ENCODE measurements at regions not wholly inside any gene's neighbourhood (a gene's known extent, or its start where the extent isn't known, plus 50 kb on each side); places are given as distances from the start of the nearest gene placed in this dataset.

DNA sequence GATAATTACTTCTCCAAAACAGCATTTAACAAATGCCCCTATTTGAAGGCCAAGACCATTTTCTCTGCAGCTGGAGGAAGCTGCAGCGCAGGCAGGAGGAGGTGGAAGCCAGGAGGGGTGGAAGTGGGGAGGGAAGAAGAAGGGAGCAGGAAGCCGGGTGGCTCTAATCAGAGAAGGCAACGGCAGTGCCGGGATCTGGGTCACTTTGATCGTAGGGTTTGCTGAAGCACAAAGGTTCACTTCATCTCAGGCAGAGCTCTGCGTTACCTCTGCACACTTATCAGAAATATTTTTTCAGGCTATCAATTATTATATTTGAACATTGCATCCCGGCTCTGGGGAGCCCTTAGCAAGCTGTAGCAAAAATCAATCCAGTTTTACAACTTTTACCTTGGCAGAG, 315.8 kb upstream of the POU3F3 start:
- ATAC-seq (no peak), DNase-seq (no peak)

- DNase-seq, result no peak
- no peak for ATAC-seq
These were observed 314.3 kb upstream of the POU3F3 start for GRCh38 chr2:104539649-104540048.

- DNase-seq (no peak), ATAC-seq (no peak)
These were observed 308.9 kb upstream of the POU3F3 start for GRCh38 chr2:104545055-104545454.

- no peak for DNase-seq
These were observed 307.4 kb upstream of the POU3F3 start for GRCh38 chr2:104546537-104546936.

DNA sequence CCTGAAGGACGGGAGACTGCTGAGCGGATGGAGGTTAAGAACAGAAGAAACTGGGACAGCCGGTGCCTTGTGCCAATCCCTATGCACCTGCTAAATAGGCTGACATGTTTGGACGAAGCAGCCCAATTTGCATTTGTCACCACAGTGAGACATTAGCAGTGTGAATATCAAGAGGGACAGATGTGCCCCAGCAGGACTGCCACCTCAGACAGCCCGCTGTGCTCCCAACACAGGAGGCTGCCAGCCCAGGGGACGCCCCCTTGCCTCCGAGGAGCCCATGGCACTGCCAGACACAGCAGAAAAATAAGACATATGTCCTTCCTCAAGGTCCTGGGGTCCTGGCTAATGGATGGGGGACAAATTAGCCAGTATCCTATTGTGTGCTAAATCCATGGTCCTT, 306.7 kb upstream of the POU3F3 start:
- ATAC-seq (no peak), DNase-seq (no peak)

More at GRCh38 chr2:104546537-104546936, 307.4 kb upstream of the POU3F3 start:
- ATAC-seq, result no peak

DNA sequence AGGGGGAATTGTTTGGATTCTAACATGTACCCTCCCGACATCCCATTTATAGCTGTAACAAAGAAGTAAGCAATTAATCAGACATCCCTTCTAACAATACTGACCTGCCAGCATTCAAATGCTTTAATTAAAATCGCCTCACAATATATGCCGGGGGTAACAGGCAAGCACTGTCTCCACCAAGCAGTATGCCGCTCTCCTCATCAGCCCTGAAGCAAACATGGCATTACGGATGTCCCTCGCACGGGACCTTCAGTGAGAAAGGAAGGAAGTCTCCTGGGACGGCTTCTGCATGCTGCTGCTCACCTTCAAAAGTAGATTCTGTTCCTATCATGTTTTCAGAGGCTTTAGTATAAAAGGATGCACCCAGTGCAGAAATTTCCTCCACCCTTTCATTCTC, 292.7 kb upstream of the POU3F3 start:
- ATAC-seq (no peak), DNase-seq (no peak)

- no peak for ATAC-seq
- DNase-seq, result no peak
These were observed 291.4 kb upstream of the POU3F3 start for GRCh38 chr2:104562537-104562936.

DNA sequence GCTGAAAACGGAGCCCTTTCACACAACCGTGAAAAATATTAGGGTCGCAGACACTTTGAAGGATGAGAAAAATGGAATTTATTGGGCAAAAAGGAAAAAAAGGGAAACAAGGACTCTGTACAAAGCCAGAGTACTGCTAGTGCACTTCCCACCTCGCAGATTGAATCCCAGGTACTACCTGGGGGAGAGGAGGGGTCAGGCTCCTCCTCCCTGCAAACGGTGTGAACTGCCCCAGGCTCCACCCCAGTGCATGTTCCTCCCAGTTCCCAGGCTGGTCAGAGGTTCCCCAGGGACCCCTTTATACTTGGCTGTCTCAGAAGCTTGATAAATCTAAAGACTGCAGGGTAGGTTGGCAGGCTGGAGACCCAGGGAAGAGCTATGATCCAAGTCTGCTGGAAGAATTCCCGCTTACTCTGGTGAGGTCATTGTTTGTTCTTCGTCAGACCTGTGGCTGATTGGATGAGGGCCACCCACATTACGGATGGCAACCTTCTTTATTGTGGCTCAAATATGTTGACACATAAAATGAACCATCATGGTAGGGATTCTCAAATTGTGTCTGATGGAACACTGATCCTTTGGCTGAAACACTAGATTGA, 290.4 kb upstream of the POU3F3 start:
- ATAC-seq (no peak), DNase-seq (no peak)

DNA sequence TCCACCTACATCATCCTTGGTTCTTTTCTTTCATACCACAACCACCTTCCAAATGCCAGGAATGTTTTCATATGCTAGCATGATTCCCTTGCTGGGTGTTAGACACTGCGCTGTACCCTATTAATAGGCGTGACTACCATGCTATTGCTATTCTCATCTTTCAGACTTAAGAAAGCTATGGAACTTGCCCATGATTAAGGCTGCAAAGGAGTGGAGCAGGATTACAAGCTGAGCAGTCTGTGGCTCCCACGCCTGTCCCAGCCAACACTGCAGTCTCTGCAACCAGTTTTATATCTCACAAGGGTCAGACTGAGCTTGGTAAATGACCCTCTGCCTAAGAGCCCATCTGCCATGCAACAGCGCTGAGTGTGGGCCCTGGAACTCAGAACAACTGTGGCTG, 285.7 kb upstream of the POU3F3 start:
- DNase-seq, result no peak
- ATAC-seq, result no peak

- no peak for DNase-seq
- ATAC-seq, result no peak
These were observed 283.7 kb upstream of the POU3F3 start for GRCh38 chr2:104570259-104570658.

DNA sequence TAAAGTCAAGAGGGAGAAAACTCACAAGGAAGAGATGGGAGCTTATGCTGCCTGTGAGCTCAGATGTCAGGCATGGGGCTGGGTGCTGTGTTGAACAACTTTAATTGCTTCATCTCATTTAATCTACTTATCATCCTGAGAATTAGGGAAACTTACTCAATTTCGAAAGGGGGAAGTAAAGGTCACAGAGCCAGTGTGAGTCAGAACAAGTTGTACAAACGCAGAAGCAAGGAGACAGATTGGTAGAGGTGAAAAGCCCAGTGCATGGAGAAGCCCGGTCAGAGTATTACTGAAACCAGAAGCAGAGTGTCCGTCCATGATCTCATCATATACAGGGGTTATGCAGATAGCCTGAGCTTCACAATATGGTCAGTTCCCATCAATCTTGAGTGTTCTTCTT, 281.1 kb upstream of the POU3F3 start:
- no peak for DNase-seq
- ATAC-seq, result no peak

DNA sequence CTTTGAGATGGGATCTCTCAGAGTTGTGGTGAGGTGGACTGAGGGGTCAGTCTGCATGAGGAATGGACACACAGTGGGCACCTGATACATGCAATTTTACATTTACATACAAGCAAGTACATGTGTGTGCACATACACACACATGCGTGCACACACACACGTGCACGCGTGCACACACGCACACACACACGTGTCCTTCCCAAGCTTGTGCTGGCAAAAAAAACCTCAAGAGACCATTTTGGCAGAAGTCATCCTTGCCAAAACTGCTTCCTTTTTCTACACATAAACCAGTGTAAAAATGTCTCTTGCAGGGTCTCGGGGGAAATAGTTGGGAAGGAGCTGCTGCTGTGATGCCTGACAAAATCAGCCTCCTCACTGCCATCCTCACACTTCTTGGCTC, 279.5 kb upstream of the POU3F3 start:
- ATAC-seq, result no peak
- no peak for DNase-seq

GRCh38 chr2:104577143-104577542, 276.8 kb upstream of the POU3F3 start:
- ATAC-seq (no peak), DNase-seq (no peak)

- no peak for ATAC-seq
- DNase-seq, result no peak
These were observed 271.4 kb upstream of the POU3F3 start for GRCh38 chr2:104582471-104582870.

- no peak for ATAC-seq
These were observed 270.1 kb upstream of the POU3F3 start for GRCh38 chr2:104583811-104584210.

DNA sequence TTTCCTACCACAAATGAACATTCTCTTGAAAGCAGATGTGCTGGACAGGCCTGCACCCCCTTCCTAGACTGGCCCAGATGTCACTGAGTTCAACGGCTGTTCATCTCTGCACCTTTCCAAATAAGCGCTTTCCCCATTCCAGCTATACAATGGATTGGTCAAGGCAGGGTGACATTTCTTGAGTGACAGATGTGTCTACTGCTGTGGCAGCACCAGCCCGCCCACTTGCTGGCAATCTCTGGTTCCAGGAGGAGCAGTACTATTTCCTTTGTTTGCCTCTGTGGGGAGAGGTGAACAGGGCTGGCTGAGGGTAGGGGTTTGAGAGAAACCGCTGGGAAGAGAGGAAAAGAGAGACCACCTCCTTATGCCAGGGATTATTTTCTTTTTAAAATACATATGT, 269.5 kb upstream of the POU3F3 start:
- no peak for ATAC-seq
- DNase-seq, result no peak

More at GRCh38 chr2:104583811-104584210, 270.1 kb upstream of the POU3F3 start:
- no peak for DNase-seq

- no peak for DNase-seq
- ATAC-seq, result no peak
These were observed 258.3 kb upstream of the POU3F3 start for GRCh38 chr2:104595576-104595975.

GRCh38 chr2:104597942-104598341, 256.0 kb upstream of the POU3F3 start:
- DNase-seq (no peak), ATAC-seq (no peak)

DNA sequence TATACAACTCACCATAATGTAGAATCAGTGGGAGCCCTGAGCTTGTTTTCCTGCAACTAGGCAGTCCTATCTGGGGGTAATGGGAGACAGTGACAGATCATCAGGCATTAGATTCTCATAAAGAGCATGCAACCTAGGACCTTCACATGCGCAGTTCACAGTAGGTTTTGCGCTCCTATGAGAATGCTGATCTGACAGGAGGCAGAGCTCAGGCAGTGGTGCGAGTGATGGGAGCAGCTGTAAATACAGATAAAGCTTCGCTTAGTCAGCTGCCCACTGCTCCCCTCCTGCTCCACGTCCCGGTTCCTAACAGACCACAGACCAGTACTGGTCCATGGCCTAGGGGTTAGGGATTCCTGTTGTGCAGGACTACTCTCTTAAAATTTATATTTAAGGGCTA, 255.3 kb upstream of the POU3F3 start:
- ATAC-seq (no peak), DNase-seq (no peak)

- no peak for DNase-seq
- ATAC-seq, result no peak
These were observed 254.0 kb upstream of the POU3F3 start for GRCh38 chr2:104599787-104600510.

GRCh38 chr2:104606056-104606455, 247.9 kb upstream of the POU3F3 start:
- DNase-seq (no peak), ATAC-seq (no peak)

DNA sequence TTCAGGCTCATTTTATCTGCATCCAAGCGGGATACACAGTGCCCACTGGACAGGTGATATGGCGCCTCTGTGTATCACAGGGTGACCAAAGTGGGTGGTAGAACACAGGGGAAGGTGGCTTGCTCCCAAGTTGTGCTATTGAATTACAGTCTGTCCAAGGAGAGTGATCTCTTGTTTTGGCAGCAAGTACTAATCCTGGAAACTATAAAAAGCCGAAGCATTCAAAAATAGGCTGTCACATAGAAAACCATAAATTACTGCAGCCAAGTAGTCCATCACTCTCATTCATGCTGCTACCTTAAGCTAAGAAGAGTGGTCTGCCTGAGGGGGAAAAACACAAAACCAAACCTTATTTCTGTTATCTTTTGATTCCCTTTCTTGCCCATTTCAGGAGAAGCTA, 237.1 kb upstream of the POU3F3 start:
- DNase-seq (no peak), ATAC-seq (no peak)

- ATAC-seq (no peak), DNase-seq (no peak)
These were observed 233.1 kb upstream of the POU3F3 start for GRCh38 chr2:104620801-104621200.

DNA sequence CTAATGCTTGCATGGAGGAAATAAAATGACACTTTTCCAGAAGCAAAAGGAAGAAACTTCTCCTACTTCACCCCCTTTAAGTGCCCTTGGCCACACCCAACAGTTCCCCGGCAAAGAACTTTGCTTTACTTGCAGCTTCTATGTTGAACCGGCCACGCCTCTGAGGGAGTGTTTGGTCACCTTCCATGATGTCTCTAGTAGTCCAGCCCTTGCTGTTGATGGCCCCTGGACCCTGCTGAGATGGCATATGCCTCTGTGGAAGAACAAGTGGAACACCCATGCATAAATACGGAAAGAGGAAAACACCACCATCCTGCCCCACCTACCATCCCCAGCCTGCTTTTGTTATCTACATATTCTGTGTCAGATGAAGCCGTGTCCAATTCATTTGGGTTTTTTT, 218.3 kb upstream of the POU3F3 start:
- no peak for ATAC-seq
- no peak for DNase-seq

All from stimulated activated naive CD8-positive, alpha-beta T cell treated with anti-CD3 and anti-CD28 coated beads, Interleukin-15, Interleukin-2, amounts not matched to agents 100 U/mL and 50 U/mL, for 24 hours (primary cell).